WTC11 (cell line): ENCODE measurements at regions not wholly inside any gene's neighbourhood (a gene's known extent, or its start where the extent isn't known, plus 50 kb on each side); places are given as distances from the start of the nearest gene placed in this dataset.

ENCODE experiments used
- CTCF ChIP-seq: fragments of 200-600 bp; IDR thresholded peaks from 2 replicates; pipeline ENCODE4 v1.8.0; 2022; ENCODE audit warnings: antibody characterized with exemption
- E2F4 ChIP-seq: sonication (generic); formaldehyde crosslinking; IDR thresholded peaks from 2 replicates; pipeline ENCODE4 v1.8.1; 2022; ENCODE audit warnings: low read depth, mild to moderate bottlenecking, moderate library complexity, missing genetic modification reagents, borderline replicate concordance
- FOXP1 ChIP-seq: sonication (generic); formaldehyde crosslinking; IDR thresholded peaks from 2 replicates; pipeline ENCODE4 v1.8.0; 2022; ENCODE audit warnings: missing genetic modification reagents, mild to moderate bottlenecking, moderate library complexity, borderline replicate concordance
- MAX ChIP-seq: sonication (generic); formaldehyde crosslinking; IDR thresholded peaks from 2 replicates; pipeline ENCODE4 v1.8.0; 2022; ENCODE audit warnings: mild to moderate bottlenecking, missing genetic modification reagents
- SMAD3 ChIP-seq: sonication (generic); formaldehyde crosslinking; IDR thresholded peaks from 2 replicates; pipeline ENCODE4 v1.8.0; 2022; ENCODE audit warnings: missing genetic modification reagents, mild to moderate bottlenecking, borderline replicate concordance
- ZNF232 ChIP-seq: sonication (generic); formaldehyde crosslinking; IDR thresholded peaks from 2 replicates; pipeline ENCODE4 v1.8.0; 2022; ENCODE audit warnings: mild to moderate bottlenecking, missing genetic modification reagents
- ZNF425 ChIP-seq: fragments of 250-450 bp; sonication (Bioruptor Pico); conservative IDR thresholded peaks from 2 replicates; pipeline ENCODE4 v1.9.0; 2021; ENCODE audit warnings: mild to moderate bottlenecking
- ZSCAN18 ChIP-seq: fragments of 250-450 bp; sonication (Bioruptor Pico); IDR thresholded peaks from 2 replicates; pipeline ENCODE4 v2.1.2; 2022; ENCODE audit warnings: mild to moderate bottlenecking, moderate library complexity

- no peak for TF ChIP-seq CTCF
- TF ChIP-seq SMAD3 (CRISPR knock-in tag) = no peak
- TF ChIP-seq ZSCAN18 (CRISPR knock-in tag) = no peak
- TF ChIP-seq MAX (CRISPR knock-in tag) = no peak
- no peak for TF ChIP-seq FOXP1 (CRISPR knock-in tag)
- no peak for TF ChIP-seq E2F4 (CRISPR knock-in tag)
- no peak for TF ChIP-seq ZNF232
- TF ChIP-seq ZNF425 (CRISPR knock-in tag) = no peak
These were observed 96.0 kb downstream of the RNASET2 start for GRCh38 chr6:166860392-166860791.
